ENCODE measurements at regions not wholly inside any gene's neighbourhood (a gene's known extent, or its start where the extent isn't known, plus 50 kb on each side); places are given as distances from the start of the nearest gene placed in this dataset.

- DNase-seq (ENCODE audit: low read depth, low spot score) (no peak), ATAC-seq (no peak)
- Histone ChIP-seq H3K4me2 (ENCODE audit: low read length) (no peak overlapping the region), H3K27ac (ENCODE audit: low read depth, low read length) (no peak overlapping the region), H3K36me3 (ENCODE audit: control insufficient read depth in 1 of 2, insufficient read depth in 2 of 2, low read length in 2 of 2) (no peaks in the 10 kb centered on the region), H3K9me2 (ENCODE audit: insufficient read depth) (no peaks in the 10 kb centered on the region), H3K27me3 (ENCODE audit: insufficient read depth, low read length) (no peaks in the 10 kb centered on the region), H3K4me1 (ENCODE audit: control insufficient read depth in 1 of 2, insufficient read depth in 2 of 2, low read length in 2 of 2) (no peaks in the 10 kb centered on the region), H3K79me2 (ENCODE audit: insufficient read depth, low read length) (no peaks in the 10 kb centered on the region), H2AFZ (ENCODE audit: low read depth, low read length, poor library complexity, severe bottlenecking) (no peak overlapping the region), H3K9me3 (ENCODE audit: control insufficient read depth in 1 of 2, insufficient read depth in 1 of 2, low read depth in 1 of 2, low read length in 2 of 2) (no peaks in the 10 kb centered on the region), H3K4me3 (replicated peaks in 1 of 2; ENCODE audit: low read depth in 1 of 2, low read length in 2 of 2) (no peak overlapping the region), H4K20me1 (ENCODE audit: insufficient read depth) (no peaks in the 10 kb centered on the region), H3K9ac (ENCODE audit: low read length) (no peak overlapping the region)
- POLR2A ChIA-PET = no interaction called here
- TF ChIP-seq ZFX (IDR thresholded peaks at IDR 0.05) = no peak
- no peak for TF ChIP-seq FOSL1 (IDR thresholded peaks at IDR 0.05; ENCODE audit: low read depth)
- no peak for TF ChIP-seq SRF (IDR thresholded peaks at IDR 0.05; ENCODE audit: low read depth)
- TF ChIP-seq CBX3 (IDR thresholded peaks at IDR 0.05; ENCODE audit: low read depth) = no peak
- no peak for TF ChIP-seq SP1 (IDR thresholded peaks at IDR 0.05; ENCODE audit: low read depth)
- TF ChIP-seq, protein P1, sequence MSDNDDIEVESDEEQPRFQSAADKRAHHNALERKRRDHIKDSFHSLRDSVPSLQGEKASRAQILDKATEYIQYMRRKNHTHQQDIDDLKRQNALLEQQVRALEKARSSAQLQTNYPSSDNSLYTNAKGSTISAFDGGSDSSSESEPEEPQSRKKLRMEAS (IDR thresholded peaks at IDR 0.05) = no peak
- TF ChIP-seq SIN3A (IDR thresholded peaks at IDR 0.05; ENCODE audit: low read depth) = no peak
- CTCF ChIA-PET = interaction anchor here (0.8 kb wide), 1 partner anchor 765 kb away, joined by 3 read pairs; no protein-coding TSS in a partner anchor
- intact Hi-C loops (cut with micrococcal nuclease) = no loop called here
- no TSS peak for BruUV-seq (replicated peaks)
- RAD21 ChIA-PET (ENCODE audit: low non-redundant PET in 1 of 2, low total read pairs in 2 of 2, uncharacterized antibody in 2 of 2, unreplicated experiment in 2 of 2) = interaction anchor here in 1 of 2 experiments (0.7 kb wide), 1 partner anchor 225 kb away, joined by 4 read pairs; no protein-coding TSS in a partner anchor
These were observed 153.2 kb upstream of the MVB12B start for GRCh38 chr9:126173401-126173800.

GRCh38 chr9:126173929-126174328 is 152.7 kb upstream of the MVB12B start:
- RAD21 ChIA-PET (ENCODE audit: low non-redundant PET in 1 of 2, low total read pairs in 2 of 2, uncharacterized antibody in 2 of 2, unreplicated experiment in 2 of 2) = no interaction called here

More at GRCh38 chr9:126173929-126174328, 152.7 kb upstream of the MVB12B start:
- no peaks in the 10 kb centered on the region for H3K9me2 ChIP-seq (ENCODE audit: insufficient read depth)
- no peak overlapping the region for H3K4me2 ChIP-seq (ENCODE audit: low read length)
- no peak overlapping the region for H3K27ac ChIP-seq (ENCODE audit: low read depth, low read length)
- H3K27me3 ChIP-seq (ENCODE audit: insufficient read depth, low read length) = no peaks in the 10 kb centered on the region
- CTCF ChIA-PET = no interaction called here
- DNase-seq (ENCODE audit: low read depth, low spot score) (no peak), ATAC-seq (no peak)
- H3K36me3 ChIP-seq (ENCODE audit: control insufficient read depth in 1 of 2, insufficient read depth in 2 of 2, low read length in 2 of 2) = no peaks in the 10 kb centered on the region
- H4K20me1 ChIP-seq (ENCODE audit: insufficient read depth) = no peaks in the 10 kb centered on the region
- TF ChIP-seq POLR2AphosphoS5 (IDR thresholded peaks at IDR 0.05; ENCODE audit: low read depth, low read length) = no peak
- no peak for TF ChIP-seq ZBTB33 (IDR thresholded peaks at IDR 0.05; ENCODE audit: extremely low read depth, insufficient replicate concordance, low read length)
- TF ChIP-seq, protein P2, sequence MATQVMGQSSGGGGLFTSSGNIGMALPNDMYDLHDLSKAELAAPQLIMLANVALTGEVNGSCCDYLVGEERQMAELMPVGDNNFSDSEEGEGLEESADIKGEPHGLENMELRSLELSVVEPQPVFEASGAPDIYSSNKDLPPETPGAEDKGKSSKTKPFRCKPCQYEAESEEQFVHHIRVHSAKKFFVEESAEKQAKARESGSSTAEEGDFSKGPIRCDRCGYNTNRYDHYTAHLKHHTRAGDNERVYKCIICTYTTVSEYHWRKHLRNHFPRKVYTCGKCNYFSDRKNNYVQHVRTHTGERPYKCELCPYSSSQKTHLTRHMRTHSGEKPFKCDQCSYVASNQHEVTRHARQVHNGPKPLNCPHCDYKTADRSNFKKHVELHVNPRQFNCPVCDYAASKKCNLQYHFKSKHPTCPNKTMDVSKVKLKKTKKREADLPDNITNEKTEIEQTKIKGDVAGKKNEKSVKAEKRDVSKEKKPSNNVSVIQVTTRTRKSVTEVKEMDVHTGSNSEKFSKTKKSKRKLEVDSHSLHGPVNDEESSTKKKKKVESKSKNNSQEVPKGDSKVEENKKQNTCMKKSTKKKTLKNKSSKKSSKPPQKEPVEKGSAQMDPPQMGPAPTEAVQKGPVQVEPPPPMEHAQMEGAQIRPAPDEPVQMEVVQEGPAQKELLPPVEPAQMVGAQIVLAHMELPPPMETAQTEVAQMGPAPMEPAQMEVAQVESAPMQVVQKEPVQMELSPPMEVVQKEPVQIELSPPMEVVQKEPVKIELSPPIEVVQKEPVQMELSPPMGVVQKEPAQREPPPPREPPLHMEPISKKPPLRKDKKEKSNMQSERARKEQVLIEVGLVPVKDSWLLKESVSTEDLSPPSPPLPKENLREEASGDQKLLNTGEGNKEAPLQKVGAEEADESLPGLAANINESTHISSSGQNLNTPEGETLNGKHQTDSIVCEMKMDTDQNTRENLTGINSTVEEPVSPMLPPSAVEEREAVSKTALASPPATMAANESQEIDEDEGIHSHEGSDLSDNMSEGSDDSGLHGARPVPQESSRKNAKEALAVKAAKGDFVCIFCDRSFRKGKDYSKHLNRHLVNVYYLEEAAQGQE (IDR thresholded peaks at IDR 0.05; ENCODE audit: low read depth) = no peak
- TF ChIP-seq ZFX (IDR thresholded peaks at IDR 0.05) = no peak
- TF ChIP-seq SP1 (IDR thresholded peaks at IDR 0.05; ENCODE audit: low read depth) = no peak
- TF ChIP-seq ATF3 (IDR thresholded peaks at IDR 0.05) = no peak
- no peak for TF ChIP-seq EZH2 (IDR thresholded peaks at IDR 0.05)
- TF ChIP-seq, protein P1 (IDR thresholded peaks at IDR 0.05) = no peak
- H3K4me1 ChIP-seq (ENCODE audit: control insufficient read depth in 1 of 2, insufficient read depth in 2 of 2, low read length in 2 of 2) = no peaks in the 10 kb centered on the region
- H3K9ac ChIP-seq (ENCODE audit: low read length) = no peak overlapping the region
- no peak overlapping the region for H3K4me3 ChIP-seq (replicated peaks in 1 of 2; ENCODE audit: low read depth in 1 of 2, low read length in 2 of 2)
- intact Hi-C loops (cut with micrococcal nuclease) = no loop called here
- H3K79me2 ChIP-seq (ENCODE audit: insufficient read depth, low read length) = no peaks in the 10 kb centered on the region
- POLR2A ChIA-PET = no interaction called here
- no peak overlapping the region for H2AFZ ChIP-seq (ENCODE audit: low read depth, low read length, poor library complexity, severe bottlenecking)
- no peaks in the 10 kb centered on the region for H3K9me3 ChIP-seq (ENCODE audit: control insufficient read depth in 1 of 2, insufficient read depth in 1 of 2, low read depth in 1 of 2, low read length in 2 of 2)
- no TSS peak for BruUV-seq (replicated peaks)

Data from HCT116 (cell line).